ENCODE measurements at regions not wholly inside any gene's neighbourhood (a gene's known extent, or its start where the extent isn't known, plus 50 kb on each side); places are given as distances from the start of the nearest gene placed in this dataset.

DNA sequence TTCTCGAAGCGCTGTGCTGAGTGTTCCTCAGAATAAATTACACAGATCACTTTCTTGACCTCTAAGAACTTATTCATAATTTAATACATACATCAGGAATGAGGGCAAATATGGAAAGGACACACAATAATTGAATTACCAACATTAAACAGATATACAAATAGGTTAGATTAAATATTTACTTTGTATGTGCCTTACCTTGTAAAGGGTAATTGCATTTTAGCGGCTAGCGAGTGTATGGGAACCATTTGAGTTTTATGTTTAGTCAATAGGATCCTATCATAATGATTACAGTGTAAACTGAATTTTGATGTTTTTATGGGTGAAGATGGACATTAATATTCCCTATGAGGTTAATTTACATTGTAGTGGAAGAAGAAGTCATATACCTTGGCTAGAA, 1187.1 kb upstream of the WWC1 start:
- no peaks in the 10 kb centered on the region for H3K9me3 ChIP-seq (ENCODE audit: control insufficient read depth, low read depth, low read length)
- H4K20me1 ChIP-seq (ENCODE audit: control insufficient read depth, extremely low read depth, insufficient read depth, low read length): no peaks in the 10 kb centered on the region
- H3K79me2 ChIP-seq (ENCODE audit: control insufficient read depth, insufficient read depth, low read length): no peaks in the 10 kb centered on the region
- DNase-seq (ENCODE audit: low read depth, low spot score): no peak
- H3K4me3 ChIP-seq (ENCODE audit: control insufficient read depth in 2 of 3, extremely low read depth in 1 of 3, insufficient read depth in 2 of 3, low read depth in 1 of 3, low read length in 3 of 3): no peak overlapping the region
- no peak overlapping the region for H3K9ac ChIP-seq (ENCODE audit: control insufficient read depth, extremely low read depth, insufficient read depth, low read length)
- H3K27me3 ChIP-seq (ENCODE audit: control insufficient read depth, extremely low read depth, insufficient read depth, low read length): no peaks in the 10 kb centered on the region
- H2AFZ ChIP-seq (ENCODE audit: control insufficient read depth, low read length): no peak overlapping the region
- no peak for TF ChIP-seq EZH2 (IDR thresholded peaks at IDR 0.05; ENCODE audit: low read length)
- TF ChIP-seq CTCF (optimal IDR thresholded peaks at IDR 0.05 in 1 of 3, IDR thresholded peaks at IDR 0.05 in 1 of 3, conservative IDR thresholded peaks at IDR 0.05 in 1 of 3; ENCODE audit: extremely low read depth in 1 of 3, insufficient read depth in 2 of 3, low read length in 3 of 3): no peak
- no peaks in the 10 kb centered on the region for H3K36me3 ChIP-seq (ENCODE audit: control insufficient read depth in 2 of 2, extremely low read depth in 1 of 2, insufficient read depth in 2 of 2, low read length in 2 of 2)
- no peaks in the 10 kb centered on the region for H3K9me1 ChIP-seq (ENCODE audit: control insufficient read depth, extremely low read depth, insufficient read depth, low read length)
- FAIRE-seq: no peak
- H3K4me2 ChIP-seq (ENCODE audit: control insufficient read depth, extremely low read depth, insufficient read depth, low read depth, low read length): no peak overlapping the region
- H3K4me1 ChIP-seq (ENCODE audit: control insufficient read depth, extremely low read depth, insufficient read depth, low read length): no peaks in the 10 kb centered on the region
- dilution Hi-C loops (cut with MboI; ENCODE audit: extremely low pct_ligation_motif_present, low sequenced_read_pairs): no loop called here
- no peak overlapping the region for H3K27ac ChIP-seq (ENCODE audit: control insufficient read depth, insufficient read depth, low read length)

GRCh38 chr5:167105941-167106340, 1185.5 kb upstream of the WWC1 start:
- Histone ChIP-seq H3K4me1 (ENCODE audit: control insufficient read depth, extremely low read depth, insufficient read depth, low read length) (no peaks in the 10 kb centered on the region), H3K27me3 (ENCODE audit: control insufficient read depth, extremely low read depth, insufficient read depth, low read length) (no peaks in the 10 kb centered on the region), H3K4me3 (ENCODE audit: control insufficient read depth in 2 of 3, extremely low read depth in 1 of 3, insufficient read depth in 2 of 3, low read depth in 1 of 3, low read length in 3 of 3) (no peak overlapping the region), H2AFZ (ENCODE audit: control insufficient read depth, low read length) (no peak overlapping the region), H3K36me3 (ENCODE audit: control insufficient read depth in 2 of 2, extremely low read depth in 1 of 2, insufficient read depth in 2 of 2, low read length in 2 of 2) (no peaks in the 10 kb centered on the region), H3K79me2 (ENCODE audit: control insufficient read depth, insufficient read depth, low read length) (no peaks in the 10 kb centered on the region), H3K9me3 (ENCODE audit: control insufficient read depth, low read depth, low read length) (no peaks in the 10 kb centered on the region), H3K4me2 (ENCODE audit: control insufficient read depth, extremely low read depth, insufficient read depth, low read depth, low read length) (no peak overlapping the region), H3K9ac (ENCODE audit: control insufficient read depth, extremely low read depth, insufficient read depth, low read length) (no peak overlapping the region), H3K9me1 (ENCODE audit: control insufficient read depth, extremely low read depth, insufficient read depth, low read length) (no peaks in the 10 kb centered on the region), H3K27ac (ENCODE audit: control insufficient read depth, insufficient read depth, low read length) (no peak overlapping the region), H4K20me1 (ENCODE audit: control insufficient read depth, extremely low read depth, insufficient read depth, low read length) (no peaks in the 10 kb centered on the region)
- dilution Hi-C loops (cut with MboI; ENCODE audit: extremely low pct_ligation_motif_present, low sequenced_read_pairs): no loop called here
- FAIRE-seq: no peak
- no peak for TF ChIP-seq EZH2 (IDR thresholded peaks at IDR 0.05; ENCODE audit: low read length)
- TF ChIP-seq CTCF (optimal IDR thresholded peaks at IDR 0.05 in 1 of 3, IDR thresholded peaks at IDR 0.05 in 1 of 3, conservative IDR thresholded peaks at IDR 0.05 in 1 of 3; ENCODE audit: extremely low read depth in 1 of 3, insufficient read depth in 2 of 3, low read length in 3 of 3): no peak
- DNase-seq (ENCODE audit: low read depth, low spot score): no peak

All from keratinocyte (primary cell).